Hepatocyte (in vitro differentiated cells): ENCODE measurements at regions not wholly inside any gene's neighbourhood (a gene's known extent, or its start where the extent isn't known, plus 50 kb on each side); places are given as distances from the start of the nearest gene placed in this dataset.

Experiments used
- DNase-seq: peaks from one replicate; pipeline ENCODE4 v3.0.0-alpha.2; 2016; ENCODE audit warnings: low spot score
- H2AFZ ChIP-seq: fragments of 200-600 bp; sonication (generic); 2 replicates; pipeline ENCODE4 v1.6.0; 2016; ENCODE audit warnings: antibody characterized with exemption, mild to moderate bottlenecking
- H3K27ac ChIP-seq: fragments of 200-600 bp; sonication (generic); 2 replicates; pipeline ENCODE4 v1.5.1; 2016; ENCODE audit warnings: mild to moderate bottlenecking
- H3K27me3 ChIP-seq: fragments of 200-600 bp; sonication (generic); 2 replicates; pipeline ENCODE4 v1.6.1; 2016
- H3K36me3 ChIP-seq: fragments of 200-600 bp; sonication (generic); replicated peaks from 2 replicates; pipeline ENCODE4 v1.5.1; 2016; ENCODE audit warnings: low read depth; ENCODE audit not compliant: insufficient read depth
- H3K4me1 ChIP-seq: fragments of 200-600 bp; sonication (generic); 2 replicates; pipeline ENCODE4 v1.5.1; 2016; ENCODE audit warnings: mild to moderate bottlenecking, moderate library complexity; ENCODE audit not compliant: insufficient read depth
- H3K4me2 ChIP-seq: fragments of 200-600 bp; sonication (generic); 2 replicates; pipeline ENCODE4 v1.6.0; 2016
- H3K4me3 ChIP-seq: fragments of 200-600 bp; sonication (generic); 2 replicates; pipeline ENCODE4 v1.5.1; 2016; ENCODE audit warnings: mild to moderate bottlenecking
- H3K79me2 ChIP-seq: fragments of 200-600 bp; sonication (generic); 2 replicates; pipeline ENCODE4 v1.6.0; 2017; ENCODE audit warnings: mild to moderate bottlenecking
- H3K9me2 ChIP-seq: fragments of 200-600 bp; sonication (generic); replicated peaks from 2 replicates; pipeline ENCODE4 v1.6.0; 2017; ENCODE audit warnings: mild to moderate bottlenecking; ENCODE audit not compliant: insufficient read depth
- H3K9me3 ChIP-seq: fragments of 200-600 bp; sonication (generic); 2 replicates; pipeline ENCODE4 v1.5.1; 2016; ENCODE audit warnings: low read depth, mild to moderate bottlenecking
- H4K20me1 ChIP-seq: fragments of 200-600 bp; sonication (generic); 2 replicates; pipeline ENCODE4 v1.6.0; 2016; ENCODE audit warnings: mild to moderate bottlenecking; ENCODE audit not compliant: insufficient read depth, poor library complexity, severe bottlenecking
- EZH2 ChIP-seq: fragments of 200-600 bp; sonication (generic); IDR thresholded peaks from 2 replicates; pipeline ENCODE4 v1.6.1; 2016; ENCODE audit warnings: antibody characterized with exemption, mild to moderate bottlenecking, borderline replicate concordance
- EZH2phosphoT487 ChIP-seq: fragments of 200-600 bp; sonication (generic); IDR thresholded peaks from one replicate; pipeline ENCODE4 v1.6.1; 2018; ENCODE audit warnings: antibody characterized with exemption, mild to moderate bottlenecking, low read depth, moderate library complexity; ENCODE audit not compliant: unreplicated experiment, severe bottlenecking
- WGBS: methylation state at CpG from one replicate; pipeline ENCODE4 v1.1.6; 2016; ENCODE audit warnings: low lambda C conversion rate; ENCODE audit errors: missing lambda C conversion rate; 5-methylcytosine and 5-hydroxymethylcytosine counted together
- TF ChIP-seq, protein P1 (sequence below): fragments of 200-600 bp; sonication (generic); IDR thresholded peaks from 2 replicates; pipeline ENCODE4 v1.5.1; 2016; ENCODE audit warnings: antibody characterized with exemption, mild to moderate bottlenecking; ENCODE audit not compliant: poor library complexity

DNA sequence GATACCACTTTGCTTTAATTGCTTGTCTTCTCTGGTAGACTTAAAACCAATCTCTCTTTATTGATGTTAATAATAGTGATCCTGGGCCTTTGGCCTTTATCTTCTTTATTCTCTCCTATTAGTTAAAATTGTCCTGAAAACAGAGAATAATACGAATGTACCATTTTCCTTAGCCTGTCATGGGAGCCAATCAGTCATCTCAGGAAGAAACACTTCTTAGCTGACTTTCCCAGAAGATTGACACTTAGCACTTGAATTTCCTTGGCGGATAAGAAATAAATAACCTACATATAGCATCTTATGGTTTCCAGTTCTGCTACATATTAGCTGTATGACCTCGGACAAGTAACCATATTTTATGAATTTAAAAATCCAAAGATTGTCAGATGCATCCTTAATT is 338.4 kb upstream of the SLC14A2 start:
- no peaks in the 10 kb centered on the region for H4K20me1 ChIP-seq
- no peak overlapping the region for H3K27ac ChIP-seq
- no peak overlapping the region for H3K4me3 ChIP-seq
- no peaks in the 10 kb centered on the region for H3K36me3 ChIP-seq
- no peaks in the 10 kb centered on the region for H3K27me3 ChIP-seq
- DNase-seq: no peak
- no peaks in the 10 kb centered on the region for H3K79me2 ChIP-seq
- H2AFZ ChIP-seq: no peak overlapping the region
- no peak for TF ChIP-seq EZH2phosphoT487
- H3K9me3 ChIP-seq: peaks cover 5% of the 10 kb centered on the region
- H3K4me2 ChIP-seq: no peak overlapping the region
- H3K4me1 ChIP-seq: no peaks in the 10 kb centered on the region
- H3K9me2 ChIP-seq: no peaks in the 10 kb centered on the region
- WGBS: 96% methylated on average over 3 of the region's 3 CpGs

DNA sequence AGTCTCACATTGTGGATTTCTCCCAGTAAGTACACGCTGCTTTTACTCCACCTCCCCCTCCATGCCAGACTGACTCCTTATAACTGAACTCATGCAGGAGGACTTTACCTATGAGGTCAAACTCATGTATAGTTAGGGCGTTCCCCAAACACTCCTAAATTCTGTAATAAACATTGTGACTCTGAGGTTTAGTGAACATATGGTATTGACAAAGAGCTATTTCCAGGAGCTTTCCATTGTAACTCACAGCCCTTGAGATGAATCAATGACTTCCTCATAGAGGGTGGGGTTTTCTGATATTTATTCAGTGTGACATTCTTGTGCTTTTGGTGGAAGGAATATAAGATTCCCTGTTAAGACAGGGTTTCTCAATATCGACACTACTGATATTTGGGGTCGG is 337.4 kb upstream of the SLC14A2 start:
- Histone ChIP-seq H3K4me2 (no peak overlapping the region), H3K9me3 (peaks cover 5% of the 10 kb centered on the region), H3K79me2 (no peaks in the 10 kb centered on the region), H3K4me3 (no peak overlapping the region), H3K27ac (no peak overlapping the region), H3K4me1 (no peaks in the 10 kb centered on the region), H3K36me3 (no peaks in the 10 kb centered on the region), H4K20me1 (no peaks in the 10 kb centered on the region), H2AFZ (no peak overlapping the region), H3K27me3 (no peaks in the 10 kb centered on the region), H3K9me2 (no peaks in the 10 kb centered on the region)
- DNase-seq: no peak
- TF ChIP-seq, protein P1, sequence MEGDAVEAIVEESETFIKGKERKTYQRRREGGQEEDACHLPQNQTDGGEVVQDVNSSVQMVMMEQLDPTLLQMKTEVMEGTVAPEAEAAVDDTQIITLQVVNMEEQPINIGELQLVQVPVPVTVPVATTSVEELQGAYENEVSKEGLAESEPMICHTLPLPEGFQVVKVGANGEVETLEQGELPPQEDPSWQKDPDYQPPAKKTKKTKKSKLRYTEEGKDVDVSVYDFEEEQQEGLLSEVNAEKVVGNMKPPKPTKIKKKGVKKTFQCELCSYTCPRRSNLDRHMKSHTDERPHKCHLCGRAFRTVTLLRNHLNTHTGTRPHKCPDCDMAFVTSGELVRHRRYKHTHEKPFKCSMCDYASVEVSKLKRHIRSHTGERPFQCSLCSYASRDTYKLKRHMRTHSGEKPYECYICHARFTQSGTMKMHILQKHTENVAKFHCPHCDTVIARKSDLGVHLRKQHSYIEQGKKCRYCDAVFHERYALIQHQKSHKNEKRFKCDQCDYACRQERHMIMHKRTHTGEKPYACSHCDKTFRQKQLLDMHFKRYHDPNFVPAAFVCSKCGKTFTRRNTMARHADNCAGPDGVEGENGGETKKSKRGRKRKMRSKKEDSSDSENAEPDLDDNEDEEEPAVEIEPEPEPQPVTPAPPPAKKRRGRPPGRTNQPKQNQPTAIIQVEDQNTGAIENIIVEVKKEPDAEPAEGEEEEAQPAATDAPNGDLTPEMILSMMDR: no peak
- TF ChIP-seq EZH2phosphoT487 (no peak), EZH2 (no peak)
- 85% methylated on average over 4 of the region's 4 CpGs for WGBS

DNA sequence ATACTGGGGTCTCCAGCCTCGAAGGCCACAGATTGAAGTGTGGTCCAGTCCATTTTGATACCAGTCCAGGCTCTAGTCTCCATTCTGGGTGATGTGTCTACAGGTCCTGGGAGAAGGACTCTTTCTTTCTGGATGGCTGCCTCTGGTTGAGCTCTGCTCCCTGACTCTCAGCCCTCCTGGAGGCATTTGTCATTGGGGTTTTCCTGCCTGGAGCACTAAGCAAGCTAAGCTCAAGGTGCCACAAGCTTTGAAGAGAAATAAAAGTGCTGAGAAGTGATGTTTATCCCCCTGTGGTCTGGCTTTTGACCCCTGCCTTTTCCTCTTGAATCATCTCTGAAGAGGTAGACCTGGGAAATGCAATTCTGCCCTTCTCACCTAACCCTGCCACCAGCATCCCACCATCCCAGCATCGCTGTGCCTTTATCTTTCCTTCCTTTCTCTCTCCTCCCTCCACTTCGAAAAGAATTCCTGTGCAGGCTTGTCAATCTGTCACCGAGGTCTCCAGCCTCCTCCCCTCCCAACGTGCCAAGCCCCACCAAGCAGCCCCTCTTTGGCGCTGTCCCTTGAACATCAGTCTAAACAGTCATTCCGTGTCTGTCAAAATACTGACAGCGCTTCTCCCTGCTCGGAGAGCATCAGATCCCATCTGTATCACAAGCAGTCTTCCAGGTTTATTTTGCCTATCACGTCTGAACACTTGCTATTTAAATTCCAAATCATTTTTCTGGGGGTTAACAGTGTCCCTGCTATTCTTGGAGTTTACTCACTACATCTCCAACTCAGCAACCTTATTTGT is 334.6 kb upstream of the SLC14A2 start:
- no peak for DNase-seq
- TF ChIP-seq EZH2phosphoT487 (no peak), EZH2 (no peak)
- TF ChIP-seq, protein P1: no peak
- H3K4me1 ChIP-seq: no peaks in the 10 kb centered on the region
- H3K4me2 ChIP-seq: no peak overlapping the region
- WGBS: 86% methylated on average over 10 of the region's 10 CpGs
- H3K9me3 ChIP-seq: no peaks in the 10 kb centered on the region
- H3K27ac ChIP-seq: no peak overlapping the region
- H3K9me2 ChIP-seq: no peaks in the 10 kb centered on the region
- H3K27me3 ChIP-seq: no peaks in the 10 kb centered on the region
- H3K36me3 ChIP-seq: no peaks in the 10 kb centered on the region
- H2AFZ ChIP-seq: no peak overlapping the region
- H3K4me3 ChIP-seq: no peak overlapping the region
- H3K79me2 ChIP-seq: no peaks in the 10 kb centered on the region
- H4K20me1 ChIP-seq: no peaks in the 10 kb centered on the region

DNA sequence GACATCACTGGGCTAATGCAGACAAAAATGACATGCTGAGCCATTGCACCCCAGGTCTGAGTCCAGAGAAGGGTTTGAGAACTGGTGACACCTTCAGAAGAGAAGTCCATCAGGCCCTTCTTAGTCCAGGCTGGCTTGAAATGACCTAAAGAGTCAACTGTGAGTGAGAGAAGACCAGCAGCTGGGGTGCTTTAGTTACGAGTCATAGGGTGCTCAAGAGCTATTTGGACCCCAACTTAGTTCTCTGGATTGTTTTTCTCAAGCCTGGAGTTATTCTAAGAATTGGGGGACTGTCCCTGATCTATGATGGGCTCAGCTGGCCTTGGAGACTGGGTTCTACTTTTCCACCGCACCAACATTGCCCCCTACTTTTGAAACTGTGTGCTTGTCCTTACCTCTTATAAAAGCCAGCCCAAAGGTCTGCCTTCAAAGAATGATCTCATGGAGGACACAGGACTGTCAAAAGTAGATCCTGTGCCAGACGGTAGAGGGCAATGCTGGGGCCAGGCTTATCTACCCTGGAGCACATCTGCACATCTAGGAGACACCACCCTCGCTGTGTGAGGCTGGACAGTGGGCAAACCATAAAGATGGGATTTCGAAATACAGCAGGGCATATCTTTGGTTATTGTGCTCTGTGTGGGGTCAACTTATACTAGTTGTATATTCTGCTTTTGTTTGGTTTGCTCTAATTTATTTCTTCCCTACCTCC is 333.0 kb upstream of the SLC14A2 start:
- no peak for DNase-seq
- no peaks in the 10 kb centered on the region for H3K27me3 ChIP-seq

More for the DNA sequence above, 333.0 kb upstream of the SLC14A2 start:
- Histone ChIP-seq H3K9me2 (no peaks in the 10 kb centered on the region), H3K9me3 (no peaks in the 10 kb centered on the region), H3K79me2 (no peaks in the 10 kb centered on the region), H3K4me3 (no peak overlapping the region), H3K4me2 (no peak overlapping the region), H2AFZ (no peak overlapping the region), H3K4me1 (no peaks in the 10 kb centered on the region), H4K20me1 (no peaks in the 10 kb centered on the region), H3K27ac (no peak overlapping the region), H3K36me3 (no peaks in the 10 kb centered on the region)
- TF ChIP-seq EZH2: no peak
- TF ChIP-seq EZH2phosphoT487: no peak
- TF ChIP-seq, protein P1: no peak
- WGBS: 88% methylated on average over 5 of the region's 5 CpGs
